H1 (cell line): ENCODE measurements at regions not wholly inside any gene's neighbourhood (a gene's known extent, or its start where the extent isn't known, plus 50 kb on each side); places are given as distances from the start of the nearest gene placed in this dataset.

Experiments
- CTCF ChIA-PET: fragments of 300-600 bp; sonication (Branson Sonifier 250); formaldehyde crosslinking; loops from one replicate; lab custom pipeline; 2021; ENCODE audit not compliant: partially characterized antibody; lab: Charles Lee
- POLR2A ChIA-PET: fragments of 300-600 bp; sonication (Branson Sonifier 250); formaldehyde crosslinking; loops from one replicate; lab custom pipeline; 2021; ENCODE audit warnings: inconsistent platforms; ENCODE audit not compliant: partially characterized antibody; lab: Charles Lee
- DNase-seq, 2 experiments: peaks; one replicate each; pipeline versions ENCODE4 v3.0.0 to v3.0.0-alpha.2; 2010 to 2022; ENCODE audit warnings: low spot score in 2 of 2, low read depth in 1 of 2, mixed read lengths in 1 of 2
- FAIRE-seq: peaks from 2 replicates; lab custom pipeline; 2011; peaks lifted over from hg19 to GRCh38; lab: Jason Lieb, UNC
- H2AFZ ChIP-seq: 2 replicates; pipeline ENCODE4 v1.8.1; 2012; ENCODE audit warnings: low read length, inconsistent platforms
- H2AK5ac ChIP-seq: 2 replicates; pipeline ENCODE4 v1.6.1; 2013; ENCODE audit warnings: low read depth, low read length
- H2BK120ac ChIP-seq: replicated peaks from 2 replicates; pipeline ENCODE3; 2013; ENCODE audit warnings: low read depth, low read length, inconsistent platforms
- H2BK12ac ChIP-seq: 2 replicates; pipeline ENCODE4 v1.6.1; 2013; ENCODE audit warnings: low read depth, low read length
- H2BK15ac ChIP-seq: 2 replicates; pipeline ENCODE4 v1.6.1; 2013; ENCODE audit warnings: low read length
- H2BK20ac ChIP-seq: 2 replicates; pipeline ENCODE4 v1.6.1; 2013; ENCODE audit warnings: low read length
- H2BK5ac ChIP-seq: 2 replicates; pipeline ENCODE4 v1.6.1; 2013; ENCODE audit warnings: low read depth, low read length
- H3K14ac ChIP-seq: 2 replicates; pipeline ENCODE4 v1.6.1; 2013; ENCODE audit warnings: inconsistent platforms; ENCODE audit not compliant: insufficient read length
- H3K18ac ChIP-seq: 2 replicates; pipeline ENCODE4 v1.6.1; 2013; ENCODE audit warnings: low read length; ENCODE audit errors: extremely low read depth
- H3K23ac ChIP-seq: 2 replicates; pipeline ENCODE4 v1.6.1; 2013; ENCODE audit warnings: inconsistent platforms; ENCODE audit not compliant: insufficient read length
- H3K23me2 ChIP-seq: 2 replicates; pipeline ENCODE4 v1.6.1; 2013; ENCODE audit warnings: low read depth, low read length
- H3K27ac ChIP-seq: 2 replicates; pipeline ENCODE4 v1.6.1; 2011; ENCODE audit warnings: low read depth, low read length, inconsistent platforms
- H3K27me3 ChIP-seq, 4 experiments: replicated peaks in 1 of 4; 1 replicate in 1 of 4; 2 replicates in 3 of 4; pipeline versions ENCODE4 v1.6.1 to v1.8.1; 2011 to 2013; ENCODE audit warnings: low read length in 3 of 4, mild to moderate bottlenecking in 3 of 4, inconsistent platforms in 2 of 4, mixed read lengths in 2 of 4, moderate library complexity in 1 of 4; ENCODE audit not compliant: control insufficient read depth in 3 of 4, insufficient read depth in 3 of 4; ENCODE audit errors: extremely low read depth in 1 of 4
- H3K36me3 ChIP-seq, 4 experiments: 2 replicates each; pipeline versions ENCODE4 v1.6.1 to v1.8.1; 2011 to 2013; ENCODE audit warnings: mild to moderate bottlenecking in 4 of 4, low read length in 3 of 4, moderate library complexity in 2 of 4, control low read depth in 1 of 4, inconsistent platforms in 1 of 4; ENCODE audit not compliant: insufficient read depth in 4 of 4, control insufficient read depth in 2 of 4
- H3K4ac ChIP-seq: replicated peaks from 2 replicates; pipeline ENCODE3; 2013; ENCODE audit warnings: low read length, low read depth, mixed read lengths, inconsistent platforms; ENCODE audit not compliant: insufficient read length
- H3K4me1 ChIP-seq, 4 experiments: replicated peaks in 1 of 4; 1 replicate in 1 of 4; 2 replicates in 3 of 4; pipeline versions ENCODE4 v1.6.1 to v1.8.1; 2011 to 2013; ENCODE audit warnings: low read length in 3 of 4, inconsistent platforms in 2 of 4, mixed read lengths in 1 of 4; ENCODE audit not compliant: insufficient read depth in 4 of 4, control insufficient read depth in 3 of 4
- H3K4me2 ChIP-seq, 2 experiments: 2 replicates each; pipeline versions ENCODE4 v1.6.1 to v1.8.1; 2011 to 2013; ENCODE audit warnings: low read depth in 2 of 2, low read length in 2 of 2, control low read depth in 1 of 2, inconsistent platforms in 1 of 2, mild to moderate bottlenecking in 1 of 2; ENCODE audit not compliant: insufficient read depth in 1 of 2
- H3K4me3 ChIP-seq, 4 experiments: fragments of 200-600, 300-600 bp in 1 of 4; sonication (generic), shearing (Covaris generic), sonication (Bioruptor Twin) in 1 of 4; 2 replicates each; pipeline versions ENCODE4 v1.5.1 to v1.8.1; 2011 to 2016; ENCODE audit warnings: low read length in 4 of 4, low read depth in 3 of 4, control low read depth in 2 of 4, inconsistent platforms in 2 of 4, mild to moderate bottlenecking in 2 of 4, mixed read lengths in 1 of 4, moderate library complexity in 1 of 4; ENCODE audit not compliant: insufficient read depth in 2 of 4; ENCODE audit errors: extremely low read depth in 1 of 4
- H3K56ac ChIP-seq: replicated peaks from 2 replicates; pipeline ENCODE3; 2013; ENCODE audit warnings: low read depth, mild to moderate bottlenecking, mixed read lengths, low read length, inconsistent platforms; ENCODE audit not compliant: insufficient read length
- H3K79me1 ChIP-seq: 2 replicates; pipeline ENCODE4 v1.6.1; 2013; ENCODE audit warnings: low read depth, low read length, control low read depth
- H3K79me2 ChIP-seq, 2 experiments: 2 replicates each; pipeline versions ENCODE4 v1.6.1 to v1.8.1; 2012 to 2013; ENCODE audit warnings: low read length in 2 of 2, mild to moderate bottlenecking in 2 of 2, inconsistent platforms in 1 of 2; ENCODE audit not compliant: insufficient read depth in 2 of 2, control insufficient read depth in 1 of 2
- H3K9ac ChIP-seq, 4 experiments: replicated peaks in 1 of 4; 1 replicate in 1 of 4; 2 replicates in 3 of 4; pipeline versions ENCODE4 v1.6.1 to v1.8.1; 2011 to 2013; ENCODE audit warnings: low read depth in 3 of 4, low read length in 3 of 4, control low read depth in 2 of 4, mild to moderate bottlenecking in 2 of 4, moderate library complexity in 2 of 4, inconsistent platforms in 1 of 4; ENCODE audit errors: extremely low read depth in 1 of 4
- H3K9me3 ChIP-seq, 2 experiments: 2 replicates each; pipeline versions ENCODE4 v1.6.1 to v1.8.1; 2012 to 2013; ENCODE audit warnings: mild to moderate bottlenecking in 2 of 2, moderate library complexity in 2 of 2, control low read depth in 1 of 2, inconsistent platforms in 1 of 2, low read depth in 1 of 2, low read length in 1 of 2, mixed read lengths in 1 of 2; ENCODE audit not compliant: insufficient read depth in 2 of 2
- H4K20me1 ChIP-seq, 2 experiments: replicated peaks in 1 of 2; 2 replicates each; pipeline versions ENCODE3 to v1.8.1; 2011 to 2013; ENCODE audit warnings: inconsistent platforms in 2 of 2, low read length in 2 of 2, mild to moderate bottlenecking in 1 of 2; ENCODE audit not compliant: insufficient read depth in 2 of 2, control insufficient read depth in 1 of 2
- H4K5ac ChIP-seq: 2 replicates; pipeline ENCODE4 v1.6.1; 2013; ENCODE audit warnings: low read length, low read depth, mixed read lengths, inconsistent platforms; ENCODE audit not compliant: insufficient read length
- H4K8ac ChIP-seq: 2 replicates; pipeline ENCODE4 v1.8.0; 2013; ENCODE audit warnings: mild to moderate bottlenecking, moderate library complexity, low read length, inconsistent platforms; ENCODE audit not compliant: insufficient read depth; ENCODE audit errors: extremely low read depth
- H4K91ac ChIP-seq: replicated peaks from 2 replicates; pipeline ENCODE3; 2013; ENCODE audit warnings: low read length, mixed read lengths, inconsistent platforms; ENCODE audit not compliant: insufficient read length
- CHD2 ChIP-seq: IDR thresholded peaks from 2 replicates; pipeline ENCODE4 v1.6.1; 2012; ENCODE audit warnings: low read length, improper control_type of control experiment
- EP300 ChIP-seq, 2 experiments: IDR thresholded peaks; 1 replicate in 1 of 2; 2 replicates in 1 of 2; pipeline ENCODE4 v1.6.1; 2011 to 2012; ENCODE audit warnings: low read depth in 2 of 2, low read length in 2 of 2, mild to moderate bottlenecking in 2 of 2, borderline replicate concordance in 1 of 2, inconsistent platforms in 1 of 2, moderate library complexity in 1 of 2
- HDAC6 ChIP-seq: IDR thresholded peaks from one replicate; pipeline ENCODE4 v1.7.1; 2012; ENCODE audit warnings: low read depth, mild to moderate bottlenecking, inconsistent platforms, low read length, moderate library complexity
- KDM4A ChIP-seq: IDR thresholded peaks from one replicate; pipeline ENCODE4 v1.7.1; 2012; ENCODE audit warnings: low read depth, mild to moderate bottlenecking, moderate library complexity, low read length, inconsistent platforms; ENCODE audit not compliant: severe bottlenecking
- KDM5A ChIP-seq: fragments of 200-600 bp; IDR thresholded peaks from 2 replicates; pipeline ENCODE4 v1.7.1; 2012; ENCODE audit warnings: mild to moderate bottlenecking, low read length, inconsistent platforms, mixed read lengths
- MAFK ChIP-seq: IDR thresholded peaks from 2 replicates; pipeline ENCODE4 v1.6.1; 2012; ENCODE audit warnings: low read depth, mild to moderate bottlenecking, improper control_type of control experiment, low read length
- POLR2A ChIP-seq, 2 experiments: IDR thresholded peaks; 1 replicate in 1 of 2; 2 replicates in 1 of 2; pipeline ENCODE4 v1.6.1; 2011; ENCODE audit warnings: low read depth in 2 of 2, low read length in 2 of 2, mild to moderate bottlenecking in 2 of 2; ENCODE audit errors: control extremely low read depth in 1 of 2
- RNF2 ChIP-seq: fragments of 200-900, 300-1000 bp; sonication (generic); IDR thresholded peaks from 2 replicates; pipeline ENCODE4 v1.7.1; 2016; ENCODE audit warnings: borderline replicate concordance, low read depth, mild to moderate bottlenecking, antibody characterized with exemption, low read length; ENCODE audit not compliant: poor library complexity, severe bottlenecking; ENCODE audit errors: missing control alignments
- SIN3A ChIP-seq, 2 experiments: IDR thresholded peaks in 1 of 2; conservative IDR thresholded peaks in 1 of 2; 2 replicates each; pipeline ENCODE4 v1.6.1; 2011 to 2012; ENCODE audit warnings: low read length in 2 of 2, improper control_type of control experiment in 1 of 2, low read depth in 1 of 2, mild to moderate bottlenecking in 1 of 2
- SP1 ChIP-seq: IDR thresholded peaks from 2 replicates; pipeline ENCODE4 v1.6.1; 2011; ENCODE audit warnings: low read depth, low read length
- TAF7 ChIP-seq: optimal IDR thresholded peaks from 2 replicates; pipeline ENCODE3; 2011; ENCODE audit warnings: low read depth, mild to moderate bottlenecking, inconsistent platforms, low read length, moderate library complexity, borderline replicate concordance
- WGBS, 2 experiments: shearing (Covaris generic) in 1 of 2; methylation state at CpG; one replicate each; pipeline versions ENCODE4 v1.1.6 to v1.1.7; 2013 to 2015; ENCODE audit warnings: low lambda C conversion rate in 2 of 2, mixed read lengths in 2 of 2, inconsistent platforms in 1 of 2, low coverage in 1 of 2, missing lambda C conversion rate in 1 of 2; ENCODE audit not compliant: insufficient replicate concordance in 2 of 2, insufficient coverage in 1 of 2, insufficient read length in 1 of 2; ENCODE audit errors: extremely low coverage in 1 of 2, missing lambda C conversion rate in 1 of 2; 5-methylcytosine and 5-hydroxymethylcytosine counted together
- TF ChIP-seq, protein P1 (sequence below): IDR thresholded peaks from 2 replicates; pipeline ENCODE4 v1.6.1; 2012; ENCODE audit warnings: inconsistent platforms

DNA sequence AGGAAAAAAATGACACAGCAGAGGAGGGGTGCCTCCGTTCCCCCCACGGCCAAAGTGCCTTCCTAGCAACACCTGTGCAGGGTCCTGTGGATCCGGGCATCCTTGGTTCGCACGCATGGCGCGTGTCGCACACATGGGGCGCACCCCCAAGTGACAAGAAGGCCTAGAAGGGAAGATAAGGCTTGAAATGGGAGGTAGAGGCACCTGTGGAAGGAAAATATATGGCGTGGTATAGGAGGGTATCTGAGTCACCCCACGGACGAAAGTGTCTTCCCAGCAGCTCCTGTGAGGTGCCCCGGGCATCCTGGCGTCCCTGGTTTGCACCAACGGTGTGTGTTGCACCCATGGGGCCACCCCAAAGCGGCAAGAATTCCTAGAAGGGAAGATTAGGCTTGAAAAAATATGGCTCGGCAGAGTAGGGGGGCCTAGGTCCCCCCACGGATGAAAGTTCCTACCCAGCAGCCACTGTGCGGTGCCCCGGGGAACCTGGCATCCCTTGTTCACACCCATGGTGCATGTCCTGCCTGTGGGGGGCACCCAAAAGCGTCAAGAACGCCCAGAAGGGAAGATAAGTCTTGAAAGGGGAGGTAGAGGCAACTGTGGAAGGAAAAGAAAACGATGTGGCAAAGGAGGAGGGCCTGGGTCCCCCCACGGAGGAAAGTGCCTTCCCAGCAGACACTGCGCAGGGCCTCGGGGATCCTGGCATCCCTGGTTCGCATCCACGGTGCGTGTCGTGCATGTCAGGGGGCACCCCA is 280.0 kb downstream of the ALG10 start:
- Histone ChIP-seq H2BK15ac (no peak overlapping the region), H3K14ac (no peak overlapping the region), H2AK5ac (no peak overlapping the region), H3K27ac (no peak overlapping the region), H3K79me2 (no peaks in the 10 kb centered on the region), H4K20me1 (no peaks in the 10 kb centered on the region), H2BK12ac (no peak overlapping the region), H3K4me2 (no peak overlapping the region), H3K23me2 (no peaks in the 10 kb centered on the region), H4K91ac (no peak overlapping the region), H3K9me3 (peaks cover 80 to 100% of the 10 kb centered on the region in 2 experiments), H3K79me1 (no peaks in the 10 kb centered on the region), H4K8ac (no peak overlapping the region), H3K4ac (no peak overlapping the region), H4K5ac (no peak overlapping the region), H3K9ac (no peak overlapping the region), H2BK20ac (no peak overlapping the region), H3K36me3 (no peaks in the 10 kb centered on the region), H3K4me3 (no peak overlapping the region), H3K23ac (no peak overlapping the region), H2AFZ (no peak overlapping the region), H3K4me1 (no peaks in the 10 kb centered on the region), H2BK5ac (no peak overlapping the region), H3K27me3 (no peaks in the 10 kb centered on the region), H3K56ac (no peak overlapping the region), H3K18ac (no peak overlapping the region), H2BK120ac (no peak overlapping the region)
- WGBS, 2 experiments, result 78% methylated on average over 29 of the region's 30 CpGs; no CpG with 5 or more reads in 1 of the 2 experiments
- CTCF ChIA-PET, result no interaction called here
- DNase-seq (no peak), FAIRE-seq (no peak)
- POLR2A ChIA-PET, result no interaction called here
- TF ChIP-seq, protein P1, sequence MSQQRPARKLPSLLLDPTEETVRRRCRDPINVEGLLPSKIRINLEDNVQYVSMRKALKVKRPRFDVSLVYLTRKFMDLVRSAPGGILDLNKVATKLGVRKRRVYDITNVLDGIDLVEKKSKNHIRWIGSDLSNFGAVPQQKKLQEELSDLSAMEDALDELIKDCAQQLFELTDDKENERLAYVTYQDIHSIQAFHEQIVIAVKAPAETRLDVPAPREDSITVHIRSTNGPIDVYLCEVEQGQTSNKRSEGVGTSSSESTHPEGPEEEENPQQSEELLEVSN, result no peak
- TF ChIP-seq KDM5A, result no peak
- TF ChIP-seq TAF7, result no peak
- TF ChIP-seq MAFK, result no peak
- no peak for TF ChIP-seq HDAC6
- TF ChIP-seq SP1, result no peak
- TF ChIP-seq SIN3A (conservative IDR thresholded peaks at IDR 0.05 in 1 of 2, IDR thresholded peaks at IDR 0.05 in 1 of 2; ENCODE audit: low read depth in 1 of 2, low read length in 2 of 2), result no peak
- no peak for TF ChIP-seq POLR2A (IDR thresholded peaks at IDR 0.05; ENCODE audit: control extremely low read depth in 1 of 2, low read depth in 2 of 2, low read length in 2 of 2)
- TF ChIP-seq RNF2, result no peak
- no peak for TF ChIP-seq KDM4A
- TF ChIP-seq CHD2, result no peak
- no peak for TF ChIP-seq EP300 (IDR thresholded peaks at IDR 0.05; ENCODE audit: borderline replicate concordance in 1 of 2, low read depth in 2 of 2, low read length in 2 of 2)
